ENCODE measurements at regions not wholly inside any gene's neighbourhood (a gene's known extent, or its start where the extent isn't known, plus 50 kb on each side); places are given as distances from the start of the nearest gene placed in this dataset.

- Histone ChIP-seq H3K4me3 (no peak overlapping the region), H3K27ac (no peak overlapping the region)
- DNase-seq (ENCODE audit: low spot score): no peak
- TF ChIP-seq, protein P1, sequence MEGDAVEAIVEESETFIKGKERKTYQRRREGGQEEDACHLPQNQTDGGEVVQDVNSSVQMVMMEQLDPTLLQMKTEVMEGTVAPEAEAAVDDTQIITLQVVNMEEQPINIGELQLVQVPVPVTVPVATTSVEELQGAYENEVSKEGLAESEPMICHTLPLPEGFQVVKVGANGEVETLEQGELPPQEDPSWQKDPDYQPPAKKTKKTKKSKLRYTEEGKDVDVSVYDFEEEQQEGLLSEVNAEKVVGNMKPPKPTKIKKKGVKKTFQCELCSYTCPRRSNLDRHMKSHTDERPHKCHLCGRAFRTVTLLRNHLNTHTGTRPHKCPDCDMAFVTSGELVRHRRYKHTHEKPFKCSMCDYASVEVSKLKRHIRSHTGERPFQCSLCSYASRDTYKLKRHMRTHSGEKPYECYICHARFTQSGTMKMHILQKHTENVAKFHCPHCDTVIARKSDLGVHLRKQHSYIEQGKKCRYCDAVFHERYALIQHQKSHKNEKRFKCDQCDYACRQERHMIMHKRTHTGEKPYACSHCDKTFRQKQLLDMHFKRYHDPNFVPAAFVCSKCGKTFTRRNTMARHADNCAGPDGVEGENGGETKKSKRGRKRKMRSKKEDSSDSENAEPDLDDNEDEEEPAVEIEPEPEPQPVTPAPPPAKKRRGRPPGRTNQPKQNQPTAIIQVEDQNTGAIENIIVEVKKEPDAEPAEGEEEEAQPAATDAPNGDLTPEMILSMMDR (IDR thresholded peaks at IDR 0.05): no peak
These were observed 640.8 kb downstream of the FAM181B start for GRCh38 chr11:82092904-82093303.

DNA sequence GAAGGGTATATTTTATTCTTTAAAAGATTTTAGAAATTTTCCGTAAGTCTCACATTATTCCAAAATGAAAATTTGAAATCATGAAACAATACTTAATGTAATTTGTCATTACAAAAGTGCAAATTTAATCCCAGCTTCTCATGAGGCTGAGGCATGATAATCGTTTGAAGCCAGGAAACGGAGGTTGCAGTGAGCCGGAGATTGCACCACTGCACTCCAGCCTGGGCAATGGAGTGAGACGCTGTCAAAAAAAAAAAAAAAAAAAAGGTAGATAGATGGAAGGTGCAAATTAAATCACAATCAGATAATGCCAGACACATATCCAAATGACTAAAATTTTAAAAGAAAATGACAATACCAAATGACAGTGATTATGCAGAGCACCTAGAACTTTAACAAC, 644.2 kb downstream of the FAM181B start:
- TF ChIP-seq, protein P1 (IDR thresholded peaks at IDR 0.05): no peak
- DNase-seq (ENCODE audit: low spot score): no peak

DNA sequence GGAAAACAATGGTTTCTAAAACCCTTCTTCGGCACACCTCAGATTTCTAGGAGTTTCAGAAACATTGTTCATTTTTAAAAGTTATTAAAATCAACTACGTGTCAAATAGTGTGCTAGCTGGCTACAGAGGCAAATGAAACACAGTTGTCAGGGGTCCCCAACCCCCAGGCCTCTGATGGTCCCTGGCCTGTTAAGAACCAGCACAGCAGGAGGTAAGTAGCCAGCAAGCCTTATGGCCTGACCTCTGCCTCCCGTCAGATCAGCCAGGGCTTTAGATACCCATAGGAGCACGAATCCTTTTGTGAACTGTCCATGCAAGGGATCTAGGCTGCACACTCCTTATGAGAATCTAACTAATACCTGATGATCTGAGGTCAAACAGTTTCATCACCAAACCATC, 648.2 kb downstream of the FAM181B start:
- Histone ChIP-seq H3K4me3 (no peak overlapping the region), H3K27ac (no peak overlapping the region)
- no peak for DNase-seq (ENCODE audit: low spot score)
- TF ChIP-seq, protein P1 (IDR thresholded peaks at IDR 0.05): no peak

More for the DNA sequence above, 644.2 kb downstream of the FAM181B start:
- H3K27ac ChIP-seq: no peak overlapping the region
- no peak overlapping the region for H3K4me3 ChIP-seq

DNA sequence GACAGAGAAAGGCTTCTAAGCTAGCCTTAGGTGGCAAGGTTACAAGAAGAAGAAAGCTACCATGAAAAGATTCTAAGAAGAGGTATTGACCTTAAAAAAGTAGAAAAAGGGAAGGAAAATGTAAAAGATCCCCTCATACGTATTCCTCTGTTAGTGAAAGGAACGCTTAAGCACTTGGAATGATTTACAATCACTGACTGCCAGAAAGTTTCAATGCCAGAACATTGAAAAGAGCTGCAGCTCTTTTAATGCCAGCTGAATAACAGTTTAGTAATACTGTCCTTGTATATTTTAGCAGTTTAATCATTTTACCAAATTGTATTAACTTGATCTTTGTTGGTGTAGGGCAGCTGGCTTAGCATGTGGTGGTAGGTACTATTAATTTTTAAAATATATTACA, 650.7 kb downstream of the FAM181B start:
- Histone ChIP-seq H3K4me3 (no peak overlapping the region), H3K27ac (no peak overlapping the region)
- no peak for DNase-seq (ENCODE audit: low spot score)
- TF ChIP-seq, protein P1 (IDR thresholded peaks at IDR 0.05): no peak

DNA sequence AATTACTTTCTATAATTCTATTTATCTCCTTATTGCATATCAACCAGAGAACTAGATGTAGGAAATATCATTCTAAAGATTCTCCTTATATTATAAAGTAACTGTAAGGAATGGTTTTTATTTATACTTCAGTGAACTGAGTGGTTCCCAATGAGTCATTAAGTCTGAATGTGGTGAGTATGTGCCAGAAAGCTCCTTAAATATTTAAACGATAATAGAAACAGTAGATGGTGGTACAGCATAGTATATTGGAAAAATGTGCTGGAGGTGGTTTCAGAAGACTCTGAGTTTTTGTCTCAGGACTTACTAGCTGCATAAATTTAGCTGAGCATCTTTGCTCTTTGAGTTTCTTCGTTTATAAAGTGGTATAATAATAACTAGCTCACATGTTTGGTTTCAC, 653.5 kb downstream of the FAM181B start:
- Histone ChIP-seq H3K27ac (no peak overlapping the region), H3K4me3 (no peak overlapping the region)
- TF ChIP-seq, protein P1 (IDR thresholded peaks at IDR 0.05): no peak
- DNase-seq (ENCODE audit: low spot score): no peak

DNA sequence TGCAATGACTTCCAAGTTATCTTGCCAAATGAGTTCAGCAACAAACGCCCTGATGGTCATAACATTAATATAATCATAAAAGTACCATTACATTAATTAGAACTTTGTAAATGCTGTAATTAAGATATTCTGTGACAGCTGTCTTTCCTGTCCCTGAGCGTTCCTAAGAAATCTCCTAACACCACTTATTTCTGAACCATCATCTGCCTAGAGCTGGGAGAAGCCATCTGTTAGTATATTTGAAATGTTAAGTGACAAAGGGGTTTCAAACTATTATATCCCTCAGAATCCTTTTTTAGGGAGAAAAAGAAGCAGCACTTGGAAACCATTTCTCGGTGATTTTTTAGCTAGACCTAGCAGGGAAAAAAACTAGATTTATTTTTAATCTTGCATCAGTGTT, 657.5 kb downstream of the FAM181B start:
- DNase-seq (ENCODE audit: low spot score): no peak
- Histone ChIP-seq H3K27ac (no peak overlapping the region), H3K4me3 (no peak overlapping the region)
- TF ChIP-seq, protein P1 (IDR thresholded peaks at IDR 0.05): no peak

GRCh38 chr11:82059505-82059904, 674.2 kb downstream of the FAM181B start:
- TF ChIP-seq, protein P1 (IDR thresholded peaks at IDR 0.05): no peak
- H3K27ac ChIP-seq: no peak overlapping the region
- H3K4me3 ChIP-seq: no peak overlapping the region
- DNase-seq (ENCODE audit: low spot score): no peak

All from coronary artery (tissue), 2 donors.